ENCODE measurements at regions not wholly inside any gene's neighbourhood (a gene's known extent, or its start where the extent isn't known, plus 50 kb on each side); places are given as distances from the start of the nearest gene placed in this dataset.

DNA sequence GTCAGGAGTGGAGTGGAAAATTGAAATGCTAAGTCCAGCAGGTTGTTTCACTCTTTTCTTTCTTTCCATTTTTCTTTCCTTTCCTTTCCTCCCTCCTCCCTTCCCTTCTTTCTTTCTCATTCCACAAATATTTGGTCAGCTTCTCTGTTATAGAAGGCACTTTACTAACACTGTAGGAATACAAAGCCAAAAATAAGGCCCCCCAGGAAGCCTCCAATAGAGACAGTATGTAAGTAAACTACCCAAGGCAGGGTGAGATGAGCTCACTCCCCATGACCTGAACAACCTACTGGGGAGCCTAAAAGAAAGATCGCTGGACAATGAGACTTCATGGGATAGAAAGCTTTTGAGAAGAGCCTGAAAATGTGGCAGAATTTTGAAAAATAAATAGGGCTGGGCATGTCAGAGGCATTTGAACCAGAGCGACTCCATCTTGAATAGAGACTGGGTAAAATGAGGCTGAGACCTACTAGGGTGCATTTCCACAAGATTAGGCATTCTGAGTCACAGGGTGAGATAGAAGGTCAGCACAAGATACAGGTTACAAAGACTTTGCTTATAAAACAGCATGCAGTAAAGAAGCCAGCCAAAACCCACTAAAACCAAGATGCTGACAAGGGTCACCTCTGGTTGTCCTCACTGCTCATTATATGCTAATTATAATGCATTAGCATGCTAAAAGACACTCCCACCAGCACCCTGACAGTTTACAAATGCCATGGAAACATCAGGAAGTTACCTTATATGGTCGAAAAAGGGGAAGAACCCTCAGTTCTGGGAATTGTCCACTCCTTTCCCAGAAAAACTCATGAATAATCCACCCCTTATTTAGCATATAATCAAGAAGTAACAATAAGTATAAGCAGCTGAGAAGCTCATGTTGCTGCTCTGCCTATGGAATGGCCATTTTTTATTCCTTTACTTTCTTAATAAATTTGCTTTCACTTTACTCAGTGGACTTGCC lies 158.9 kb upstream of the EGFLAM start:
- DNase-seq (ENCODE audit: low read depth) = no peak

GRCh38 chr5:38094889-38095288 lies 163.5 kb upstream of the EGFLAM start:
- no peak for DNase-seq (ENCODE audit: low read depth)

DNA sequence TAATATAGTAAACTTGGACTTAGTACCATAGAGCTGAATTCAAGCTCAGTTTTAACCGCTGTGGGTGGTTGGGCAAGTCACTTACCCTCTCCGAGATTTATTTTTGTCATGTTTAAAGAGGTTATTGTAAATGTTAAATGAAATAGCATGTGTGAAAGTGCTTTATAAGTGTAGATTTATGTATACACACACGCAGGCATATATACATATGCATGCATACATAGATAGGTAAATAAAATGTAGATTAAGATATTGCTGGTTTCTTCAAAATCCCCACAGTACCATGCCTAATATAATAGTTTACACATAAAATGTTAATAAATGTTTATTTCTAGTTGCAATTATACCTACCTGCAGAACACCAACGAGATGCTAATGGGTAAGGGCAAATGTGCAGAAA lies 164.5 kb upstream of the EGFLAM start:
- DNase-seq (ENCODE audit: low read depth) = no peak

- DNase-seq (ENCODE audit: low read depth) = no peak
Measured at GRCh38 chr5:38086777-38087176, 171.6 kb upstream of the EGFLAM start.

DNA sequence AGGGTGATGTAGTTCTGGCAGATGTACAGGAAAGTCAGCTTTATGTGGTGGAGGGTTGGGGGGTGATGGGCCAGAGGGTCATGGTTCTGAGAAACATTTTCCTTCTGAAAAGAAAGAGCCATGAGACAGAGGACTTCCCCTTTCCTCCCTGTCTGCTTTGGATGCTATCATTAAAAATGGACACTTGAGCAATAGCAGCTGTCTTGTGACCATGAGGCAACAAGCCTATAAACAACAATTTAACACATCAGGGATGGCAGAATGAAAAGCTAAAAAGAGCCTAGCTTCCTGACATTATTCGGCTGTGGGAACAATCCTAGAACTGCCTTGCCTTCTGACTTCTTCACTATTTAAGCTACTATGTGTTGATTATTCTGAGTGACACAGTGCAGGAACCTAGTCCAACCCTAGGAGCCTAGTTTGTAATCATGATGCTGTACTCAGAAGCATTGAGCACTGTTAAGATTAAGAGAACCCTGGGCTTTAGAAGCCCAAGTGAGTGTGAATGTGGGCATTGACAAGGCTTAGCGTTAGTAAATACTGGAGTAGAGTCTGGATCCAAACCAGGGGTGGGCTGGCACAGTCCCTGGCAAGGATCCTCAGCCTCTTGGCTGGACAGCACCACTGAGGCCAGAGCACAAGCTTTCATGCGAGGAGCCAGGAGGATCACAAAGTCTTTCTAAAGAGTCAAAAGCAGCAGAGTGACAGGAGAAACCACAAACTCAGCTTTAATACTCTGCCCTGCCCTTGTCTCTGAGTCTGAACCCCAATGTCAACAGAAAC lies 178.5 kb upstream of the EGFLAM start:
- DNase-seq (ENCODE audit: low read depth) = no peak

GRCh38 chr5:38078161-38078560 lies 180.2 kb upstream of the EGFLAM start:
- DNase-seq (ENCODE audit: low read depth) = peak; percentile 37

GRCh38 chr5:38077652-38078051 lies 180.7 kb upstream of the EGFLAM start:
- no peak for DNase-seq (ENCODE audit: low read depth)

- no peak for DNase-seq (ENCODE audit: low read depth)
Measured at GRCh38 chr5:38071831-38072694, 186.3 kb upstream of the EGFLAM start.

GRCh38 chr5:38070304-38070950 lies 187.9 kb upstream of the EGFLAM start:
- no peak for DNase-seq (ENCODE audit: low read depth)

DNA sequence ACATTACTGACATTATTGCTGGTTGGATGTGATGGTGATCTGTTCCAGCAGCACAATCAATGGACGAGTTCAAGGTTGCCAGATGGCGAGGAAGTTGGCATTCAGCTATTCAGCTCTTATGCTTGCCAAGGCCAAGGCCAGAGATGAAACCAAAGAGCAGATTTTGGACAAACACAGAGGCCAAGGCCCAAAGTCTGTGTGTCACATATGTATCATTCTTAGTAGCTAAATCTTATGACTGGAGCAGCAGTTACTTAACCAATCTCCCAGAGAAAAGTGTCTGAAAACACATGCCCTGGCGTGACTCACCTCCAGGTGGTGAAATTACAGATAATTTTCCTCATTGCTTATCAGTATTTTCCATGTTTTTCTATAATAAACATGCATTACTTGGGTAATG lies 189.0 kb upstream of the EGFLAM start:
- DNase-seq (ENCODE audit: low read depth) = no peak

DNA sequence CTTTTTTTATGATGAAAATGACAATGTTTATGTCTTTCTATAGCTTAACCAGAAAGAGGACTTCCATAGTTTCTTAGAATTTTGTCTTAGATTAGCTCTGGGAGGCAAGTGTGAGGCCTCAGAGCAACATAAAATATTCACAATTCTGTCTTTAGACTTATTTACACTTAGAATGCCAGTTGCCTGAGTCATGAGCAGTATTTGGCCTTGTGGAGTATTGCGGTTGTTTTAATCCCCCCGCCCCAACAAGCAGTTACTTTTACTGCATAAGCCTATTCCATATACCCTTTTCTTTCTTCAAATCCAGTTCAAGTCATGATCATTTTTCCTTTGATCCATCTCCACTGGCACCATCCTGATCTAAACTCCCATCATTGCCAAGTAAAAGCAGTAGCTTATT lies 198.0 kb upstream of the EGFLAM start:
- DNase-seq (ENCODE audit: low read depth) = peak; percentile 27

- no peak for DNase-seq (ENCODE audit: low read depth)
Measured at GRCh38 chr5:38059876-38060275, 198.5 kb upstream of the EGFLAM start.

- no peak for DNase-seq (ENCODE audit: low read depth)
Measured at GRCh38 chr5:38051711-38052511, 206.4 kb upstream of the EGFLAM start.

- DNase-seq (ENCODE audit: low read depth) = no peak
Measured at GRCh38 chr5:38048400-38048799, 208.6 kb upstream of the GDNF start.

DNA sequence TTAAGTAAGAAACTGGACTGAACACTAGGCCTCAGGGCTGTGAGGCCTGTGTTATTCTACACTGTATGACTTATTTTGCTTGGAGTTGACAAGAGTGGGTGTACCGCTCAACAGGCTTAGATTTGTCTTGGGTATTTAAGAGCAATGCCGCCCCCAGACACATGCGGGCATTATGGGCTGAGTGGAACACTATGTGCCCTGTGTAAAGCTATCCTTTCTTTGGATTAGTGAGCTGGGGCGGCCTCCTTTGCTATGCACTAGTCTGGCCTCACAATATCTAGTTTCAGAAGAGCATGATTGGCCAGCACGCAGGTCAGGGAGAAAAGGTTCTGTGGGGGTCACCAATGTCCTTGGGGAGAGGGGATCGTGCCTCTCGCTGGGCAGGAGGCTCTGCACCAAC lies 206.3 kb upstream of the GDNF start:
- no peak for DNase-seq (ENCODE audit: low read depth)

DNA sequence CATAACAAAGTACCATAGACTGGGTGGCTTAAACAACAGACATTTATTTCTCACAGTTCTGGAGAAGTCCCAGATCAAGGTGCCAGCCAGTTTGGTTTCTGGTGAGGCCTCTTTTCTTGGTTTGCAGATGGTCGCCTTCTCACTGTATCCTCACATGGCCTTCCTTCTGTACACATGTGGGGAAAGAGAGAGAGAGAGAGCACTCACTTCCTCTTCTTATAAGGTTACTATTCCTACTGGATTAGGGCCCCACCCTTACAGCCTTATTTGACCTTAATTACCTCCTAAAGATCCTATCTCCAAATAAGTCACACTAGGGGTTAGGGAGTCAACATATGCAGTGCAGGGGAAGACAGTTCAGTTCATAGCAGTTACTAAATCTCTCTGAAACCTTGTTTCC lies 205.6 kb upstream of the GDNF start:
- DNase-seq (ENCODE audit: low read depth) = no peak

- DNase-seq (ENCODE audit: low read depth) = no peak
Measured at GRCh38 chr5:38039826-38040225, 200.0 kb upstream of the GDNF start.

DNA sequence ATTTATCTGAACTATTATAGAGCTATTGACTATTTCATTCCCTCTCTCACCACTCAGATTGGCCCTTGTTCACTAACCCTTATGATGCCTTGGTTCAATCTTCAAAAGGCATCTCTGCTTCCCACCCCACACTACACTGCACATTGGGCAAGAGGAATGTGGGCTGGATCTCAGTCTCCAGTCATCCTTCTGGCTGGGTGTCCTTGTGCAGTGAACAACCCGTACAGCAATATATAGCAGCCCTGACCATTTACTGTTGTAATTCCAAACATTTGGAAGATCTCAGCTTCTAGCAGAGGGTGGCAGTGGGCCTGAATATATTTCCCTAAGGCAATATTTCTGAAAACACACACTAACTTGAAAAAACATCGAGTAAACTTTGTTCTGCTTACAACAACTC lies 199.2 kb upstream of the GDNF start:
- no peak for DNase-seq (ENCODE audit: low read depth)

DNA sequence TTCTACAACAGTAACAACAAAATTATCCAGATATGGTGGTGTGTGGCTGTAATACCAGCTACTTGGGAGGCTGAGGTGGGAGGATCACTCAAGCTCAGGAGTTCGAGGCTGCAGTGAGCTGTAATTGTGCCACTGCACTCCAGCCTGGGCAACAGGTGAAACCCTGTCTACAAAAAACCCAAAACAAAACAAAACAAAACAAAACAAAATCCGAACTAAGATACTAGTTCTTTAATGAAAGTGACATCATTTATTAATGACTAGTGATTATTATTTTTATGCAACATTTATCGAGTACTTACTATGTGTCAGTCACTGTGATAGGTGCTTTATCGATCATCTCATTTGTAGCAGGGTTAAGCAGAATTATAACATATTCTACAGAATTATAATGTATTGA lies 196.9 kb upstream of the GDNF start:
- no peak for DNase-seq (ENCODE audit: low read depth)

- no peak for DNase-seq (ENCODE audit: low read depth)
Measured at GRCh38 chr5:38032149-38032548, 192.3 kb upstream of the GDNF start.

DNA sequence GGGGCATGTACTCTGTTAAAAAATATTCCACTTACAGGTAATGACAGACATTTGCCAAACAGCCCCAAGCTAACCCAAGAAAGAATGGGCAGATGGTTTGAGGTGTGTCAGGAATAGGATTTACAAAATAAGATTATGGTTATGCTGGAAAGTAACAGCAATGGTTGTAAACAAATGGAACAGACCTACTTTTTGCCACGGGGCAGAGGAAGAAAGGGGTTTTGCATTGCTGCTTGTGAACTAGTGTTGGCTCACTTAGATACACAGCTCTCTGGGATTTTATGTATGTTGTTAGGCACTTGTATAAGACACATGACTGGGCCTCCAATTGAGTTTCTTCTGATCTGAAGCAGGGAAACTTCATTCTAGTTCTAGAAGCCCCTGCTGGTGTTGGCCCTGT lies 191.5 kb upstream of the GDNF start:
- DNase-seq (ENCODE audit: low read depth) = no peak

Measured in EH (cell line).